ENCODE measurements at regions not wholly inside any gene's neighbourhood (a gene's known extent, or its start where the extent isn't known, plus 50 kb on each side); places are given as distances from the start of the nearest gene placed in this dataset.

DNA sequence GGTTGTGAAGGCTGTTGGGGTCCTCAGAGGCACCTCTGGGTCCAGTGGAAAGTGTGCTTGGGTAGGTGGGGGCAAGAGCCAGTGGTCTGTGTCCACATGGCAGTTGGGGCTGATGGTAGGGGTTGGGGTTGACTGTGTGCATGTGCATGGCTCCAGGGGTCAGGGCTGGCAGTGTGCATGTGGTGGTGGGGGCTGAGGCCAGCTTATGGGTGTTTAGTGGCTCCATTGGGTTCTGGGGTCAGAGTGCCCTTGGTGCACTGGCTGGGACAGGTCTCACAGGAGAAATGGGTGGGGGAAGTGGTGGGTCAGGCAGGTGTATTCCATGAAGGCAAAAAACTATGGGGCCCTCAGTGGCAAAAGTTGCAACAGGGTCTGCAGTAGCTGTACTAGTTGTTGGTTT lies 97.9 kb downstream of the EDEM1 start:
- TF ChIP-seq, protein P1, sequence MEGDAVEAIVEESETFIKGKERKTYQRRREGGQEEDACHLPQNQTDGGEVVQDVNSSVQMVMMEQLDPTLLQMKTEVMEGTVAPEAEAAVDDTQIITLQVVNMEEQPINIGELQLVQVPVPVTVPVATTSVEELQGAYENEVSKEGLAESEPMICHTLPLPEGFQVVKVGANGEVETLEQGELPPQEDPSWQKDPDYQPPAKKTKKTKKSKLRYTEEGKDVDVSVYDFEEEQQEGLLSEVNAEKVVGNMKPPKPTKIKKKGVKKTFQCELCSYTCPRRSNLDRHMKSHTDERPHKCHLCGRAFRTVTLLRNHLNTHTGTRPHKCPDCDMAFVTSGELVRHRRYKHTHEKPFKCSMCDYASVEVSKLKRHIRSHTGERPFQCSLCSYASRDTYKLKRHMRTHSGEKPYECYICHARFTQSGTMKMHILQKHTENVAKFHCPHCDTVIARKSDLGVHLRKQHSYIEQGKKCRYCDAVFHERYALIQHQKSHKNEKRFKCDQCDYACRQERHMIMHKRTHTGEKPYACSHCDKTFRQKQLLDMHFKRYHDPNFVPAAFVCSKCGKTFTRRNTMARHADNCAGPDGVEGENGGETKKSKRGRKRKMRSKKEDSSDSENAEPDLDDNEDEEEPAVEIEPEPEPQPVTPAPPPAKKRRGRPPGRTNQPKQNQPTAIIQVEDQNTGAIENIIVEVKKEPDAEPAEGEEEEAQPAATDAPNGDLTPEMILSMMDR (IDR thresholded peaks at IDR 0.05; ENCODE audit: insufficient read depth, low read length, poor library complexity, severe bottlenecking) = no peak
- no peak for TF ChIP-seq EZH2phosphoT487 (conservative IDR thresholded peaks at IDR 0.05; ENCODE audit: low read length)
